HEK293T (cell line): ENCODE measurements at regions not wholly inside any gene's neighbourhood (a gene's known extent, or its start where the extent isn't known, plus 50 kb on each side); places are given as distances from the start of the nearest gene placed in this dataset.

Source experiments
- BHLHE40 ChIP-seq: fragments of 450-650 bp; IDR thresholded peaks from 2 replicates; pipeline ENCODE4 v1.6.1; 2016; ENCODE audit warnings: mild to moderate bottlenecking, moderate library complexity, borderline replicate concordance
- FOXA1 ChIP-seq: fragments of 450-650 bp; IDR thresholded peaks from 2 replicates; pipeline ENCODE4 v1.6.1; 2016; ENCODE audit warnings: mild to moderate bottlenecking
- L3MBTL2 ChIP-seq: fragments of 450-650 bp; conservative IDR thresholded peaks from 2 replicates; pipeline ENCODE4 v1.6.1; 2016; ENCODE audit warnings: mild to moderate bottlenecking
- LEF1 ChIP-seq: fragments of 450-650 bp; IDR thresholded peaks from 2 replicates; pipeline ENCODE4 v1.6.1; 2017; ENCODE audit warnings: mild to moderate bottlenecking, borderline replicate concordance
- NFRKB ChIP-seq: fragments of 450-650 bp; IDR thresholded peaks from 2 replicates; pipeline ENCODE4 v1.6.1; 2016; ENCODE audit warnings: mild to moderate bottlenecking, moderate library complexity
- SP1 ChIP-seq: fragments of 450-650 bp; IDR thresholded peaks from 2 replicates; pipeline ENCODE4 v1.6.1; 2017
- SUZ12 ChIP-seq: fragments of 450-650 bp; IDR thresholded peaks from 2 replicates; pipeline ENCODE4 v1.6.1; 2016; ENCODE audit warnings: mild to moderate bottlenecking
- TARDBP ChIP-seq: fragments of 450-650 bp; IDR thresholded peaks from 2 replicates; pipeline ENCODE4 v1.6.1; 2016

GRCh38 chr22:25382762-25383161 is 163.3 kb downstream of the CRYBB2 start:
- TF ChIP-seq SP1: no peak
- no peak for TF ChIP-seq NFRKB
- TF ChIP-seq TARDBP: no peak
- no peak for TF ChIP-seq L3MBTL2
- no peak for TF ChIP-seq FOXA1
- no peak for TF ChIP-seq BHLHE40
- TF ChIP-seq SUZ12: no peak
- no peak for TF ChIP-seq LEF1
